IMR-90 (cell line): ENCODE measurements at regions not wholly inside any gene's neighbourhood (a gene's known extent, or its start where the extent isn't known, plus 50 kb on each side); places are given as distances from the start of the nearest gene placed in this dataset.

Experiments used
- BHLHE40 ChIP-seq: fragments of 150-350 bp; IDR thresholded peaks from 2 replicates; pipeline ENCODE4 v1.6.1; 2016; ENCODE audit warnings: mild to moderate bottlenecking, low read depth, low read length
- CEBPB ChIP-seq: IDR thresholded peaks from 2 replicates; pipeline ENCODE4 v1.6.1; 2012; ENCODE audit warnings: low read depth, low read length, improper control_type of control experiment
- FOS ChIP-seq: fragments of 150-350 bp; IDR thresholded peaks from 2 replicates; pipeline ENCODE4 v1.6.1; 2016; ENCODE audit warnings: low read depth, low read length
- MAFK ChIP-seq: IDR thresholded peaks from 2 replicates; pipeline ENCODE4 v1.6.1; 2012; ENCODE audit warnings: low read depth, low read length, improper control_type of control experiment
- MXI1 ChIP-seq: IDR thresholded peaks from 2 replicates; pipeline ENCODE4 v1.6.1; 2012; ENCODE audit warnings: low read depth, mild to moderate bottlenecking, low read length, moderate library complexity, borderline replicate concordance
- POLR2A ChIP-seq: IDR thresholded peaks from 2 replicates; pipeline ENCODE4 v1.6.1; 2012; ENCODE audit warnings: mild to moderate bottlenecking, low read depth, low read length
- SMC3 ChIP-seq: fragments of 150-350 bp; IDR thresholded peaks from 2 replicates; pipeline ENCODE4 v1.6.1; 2016; ENCODE audit warnings: low read depth, mild to moderate bottlenecking, antibody characterized with exemption, low read length, moderate library complexity
- TF ChIP-seq, protein P1 (sequence below): conservative IDR thresholded peaks from 2 replicates; pipeline ENCODE4 v1.5.1; 2012; ENCODE audit warnings: mild to moderate bottlenecking, low read depth, low read length, improper control_type of control experiment

DNA sequence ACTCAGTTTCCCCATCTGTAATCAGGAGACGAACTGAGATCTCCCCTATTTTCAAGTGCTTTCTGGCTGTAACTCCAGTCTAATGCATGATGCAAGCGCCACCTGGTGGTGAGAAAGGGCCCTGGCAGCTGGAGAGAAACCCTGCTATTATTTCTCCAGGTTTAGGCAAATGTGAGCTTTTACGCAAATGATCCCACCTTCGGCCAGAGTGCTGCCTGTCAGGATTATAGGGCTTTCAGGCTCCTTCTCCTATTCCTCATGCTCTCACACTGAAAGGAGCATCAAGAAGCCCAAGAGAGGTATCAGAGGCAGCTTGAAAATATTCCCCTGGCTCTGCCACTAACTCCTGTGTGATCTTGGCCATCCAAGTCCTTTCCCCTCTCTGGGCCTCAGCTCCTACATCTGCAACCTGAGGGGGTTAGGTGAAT, 93.9 kb upstream of the RASGRF1 start:
- TF ChIP-seq BHLHE40 (no peak), SMC3 (peak; percentile 91), MAFK (no peak), FOS (no peak), CEBPB (no peak), POLR2A (no peak), MXI1 (no peak)
- TF ChIP-seq, protein P1, sequence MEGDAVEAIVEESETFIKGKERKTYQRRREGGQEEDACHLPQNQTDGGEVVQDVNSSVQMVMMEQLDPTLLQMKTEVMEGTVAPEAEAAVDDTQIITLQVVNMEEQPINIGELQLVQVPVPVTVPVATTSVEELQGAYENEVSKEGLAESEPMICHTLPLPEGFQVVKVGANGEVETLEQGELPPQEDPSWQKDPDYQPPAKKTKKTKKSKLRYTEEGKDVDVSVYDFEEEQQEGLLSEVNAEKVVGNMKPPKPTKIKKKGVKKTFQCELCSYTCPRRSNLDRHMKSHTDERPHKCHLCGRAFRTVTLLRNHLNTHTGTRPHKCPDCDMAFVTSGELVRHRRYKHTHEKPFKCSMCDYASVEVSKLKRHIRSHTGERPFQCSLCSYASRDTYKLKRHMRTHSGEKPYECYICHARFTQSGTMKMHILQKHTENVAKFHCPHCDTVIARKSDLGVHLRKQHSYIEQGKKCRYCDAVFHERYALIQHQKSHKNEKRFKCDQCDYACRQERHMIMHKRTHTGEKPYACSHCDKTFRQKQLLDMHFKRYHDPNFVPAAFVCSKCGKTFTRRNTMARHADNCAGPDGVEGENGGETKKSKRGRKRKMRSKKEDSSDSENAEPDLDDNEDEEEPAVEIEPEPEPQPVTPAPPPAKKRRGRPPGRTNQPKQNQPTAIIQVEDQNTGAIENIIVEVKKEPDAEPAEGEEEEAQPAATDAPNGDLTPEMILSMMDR = peak; percentile 92
